ENCODE measurements at regions not wholly inside any gene's neighbourhood (a gene's known extent, or its start where the extent isn't known, plus 50 kb on each side); places are given as distances from the start of the nearest gene placed in this dataset.

- H3K9me3 ChIP-seq = no peaks in the 10 kb centered on the region
- no peak for ATAC-seq
- DNase-seq = no peak
- intact Hi-C loops (cut with DNase I) = no loop called here
- 51 to 78% methylated on average over 2 of the region's 2 CpGs for WGBS, 2 donors
- H3K4me3 ChIP-seq = no peak overlapping the region
- no peaks in the 10 kb centered on the region for H3K4me1 ChIP-seq
- H3K27ac ChIP-seq = no peak overlapping the region
- no peak for TF ChIP-seq CTCF (IDR thresholded peaks at IDR 0.05)
- TF ChIP-seq POLR2A (IDR thresholded peaks at IDR 0.05) = no peak
- no peaks in the 10 kb centered on the region for H3K36me3 ChIP-seq (replicated peaks in 1 of 2; ENCODE audit: insufficient read depth in 1 of 2, low read depth in 2 of 2)
- H3K27me3 ChIP-seq = no peaks in the 10 kb centered on the region
These were observed 275.0 kb downstream of the MREG start for GRCh38 chr2:215738351-215738750.

GRCh38 chr2:215737477-215737876 lies 275.9 kb downstream of the MREG start:
- 31 to 33% methylated on average over 3 of the region's 3 CpGs for WGBS, 2 donors
- Histone ChIP-seq H3K27ac (no peak overlapping the region), H3K27me3 (no peaks in the 10 kb centered on the region), H3K36me3 (replicated peaks in 1 of 2; ENCODE audit: insufficient read depth in 1 of 2, low read depth in 2 of 2) (no peaks in the 10 kb centered on the region), H3K9me3 (no peaks in the 10 kb centered on the region), H3K4me1 (no peaks in the 10 kb centered on the region), H3K4me3 (no peak overlapping the region)
- no peak for TF ChIP-seq CTCF (IDR thresholded peaks at IDR 0.05)
- TF ChIP-seq POLR2A (IDR thresholded peaks at IDR 0.05) = no peak
- ATAC-seq = no peak
- intact Hi-C loops (cut with DNase I) = no loop called here
- no peak for DNase-seq

GRCh38 chr2:215736653-215737290 lies 276.6 kb downstream of the MREG start:
- no peak for DNase-seq
- ATAC-seq = no peak
- Histone ChIP-seq H3K27me3 (no peaks in the 10 kb centered on the region), H3K9me3 (no peaks in the 10 kb centered on the region), H3K27ac (no peak overlapping the region), H3K4me3 (no peak overlapping the region), H3K4me1 (no peaks in the 10 kb centered on the region), H3K36me3 (replicated peaks in 1 of 2; ENCODE audit: insufficient read depth in 1 of 2, low read depth in 2 of 2) (no peaks in the 10 kb centered on the region)
- intact Hi-C loops (cut with DNase I) = no loop called here
- TF ChIP-seq POLR2A (IDR thresholded peaks at IDR 0.05) (no peak), CTCF (IDR thresholded peaks at IDR 0.05) (no peak)
- WGBS, 2 donors = 32 to 36% methylated on average over 4 of the region's 4 CpGs

GRCh38 chr2:215731108-215731658 lies 282.2 kb downstream of the MREG start:
- DNase-seq (no peak), ATAC-seq (no peak)
- Histone ChIP-seq H3K27ac (no peak overlapping the region), H3K36me3 (replicated peaks in 1 of 2; ENCODE audit: insufficient read depth in 1 of 2, low read depth in 2 of 2) (no peaks in the 10 kb centered on the region), H3K4me3 (no peak overlapping the region), H3K27me3 (no peaks in the 10 kb centered on the region), H3K4me1 (no peaks in the 10 kb centered on the region), H3K9me3 (no peaks in the 10 kb centered on the region)
- intact Hi-C loops (cut with DNase I) = no loop called here
- 76 to 79% methylated on average over 5 of the region's 5 CpGs for WGBS, 2 donors
- TF ChIP-seq CTCF (IDR thresholded peaks at IDR 0.05) = no peak
- no peak for TF ChIP-seq POLR2A (IDR thresholded peaks at IDR 0.05)

All from body of pancreas (tissue), 4 donors.